ENCODE measurements at regions not wholly inside any gene's neighbourhood (a gene's known extent, or its start where the extent isn't known, plus 50 kb on each side); places are given as distances from the start of the nearest gene placed in this dataset.

- peak in 1 of 2 donors; percentile 78 for DNase-seq (ENCODE audit: low read depth in 1 of 2, low spot score in 1 of 2)
Measured at GRCh38 chr5:160508780-160509361, 87.2 kb downstream of the PTTG1 start.

GRCh38 chr5:160511280-160511929 lies 89.8 kb downstream of the PTTG1 start:
- DNase-seq (ENCODE audit: low read depth in 1 of 2, low spot score in 1 of 2), result no peak

Measured in activated CD4-positive, alpha-beta T cell treated with anti-CD3 and anti-CD28 coated beads, Interleukin-2, amount 50 U/mL, for 24 hours (primary cell).